Daoy (cell line): ENCODE measurements at regions not wholly inside any gene's neighbourhood (a gene's known extent, or its start where the extent isn't known, plus 50 kb on each side); places are given as distances from the start of the nearest gene placed in this dataset.

Experiments
- DNase-seq: peaks from one replicate; pipeline ENCODE4 v3.0.0-alpha.2; 2015; ENCODE audit warnings: low read depth

DNA sequence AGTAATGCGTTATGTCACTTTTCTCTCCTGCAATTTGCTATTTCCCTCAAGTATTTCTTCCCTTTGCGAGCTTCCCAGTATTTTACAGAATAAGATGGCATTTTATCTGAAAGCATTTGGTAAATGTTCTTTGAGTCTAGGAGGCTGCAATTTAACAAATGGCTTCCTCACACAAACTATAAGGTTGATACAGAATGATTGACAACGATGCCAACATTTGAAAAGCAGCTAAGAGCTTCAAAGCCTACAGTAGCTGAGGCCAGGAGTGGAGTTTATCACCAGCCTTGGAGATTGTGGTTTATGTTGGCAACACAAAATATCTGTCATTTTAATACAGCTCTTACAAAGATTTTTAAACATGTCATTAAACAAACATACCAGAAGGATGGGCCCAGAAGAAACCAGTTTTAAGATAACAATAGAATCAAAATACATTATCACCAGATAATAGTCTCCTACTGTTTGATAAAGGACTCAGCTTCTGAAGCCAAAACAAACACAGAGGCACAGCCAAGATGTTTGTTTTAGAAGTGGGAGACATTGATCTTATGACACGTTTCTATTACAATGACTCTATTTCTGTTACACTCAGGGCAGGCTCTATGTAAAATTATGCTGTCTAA is 711.4 kb upstream of the ACVR2A start:
- DNase-seq, result no peak

DNA sequence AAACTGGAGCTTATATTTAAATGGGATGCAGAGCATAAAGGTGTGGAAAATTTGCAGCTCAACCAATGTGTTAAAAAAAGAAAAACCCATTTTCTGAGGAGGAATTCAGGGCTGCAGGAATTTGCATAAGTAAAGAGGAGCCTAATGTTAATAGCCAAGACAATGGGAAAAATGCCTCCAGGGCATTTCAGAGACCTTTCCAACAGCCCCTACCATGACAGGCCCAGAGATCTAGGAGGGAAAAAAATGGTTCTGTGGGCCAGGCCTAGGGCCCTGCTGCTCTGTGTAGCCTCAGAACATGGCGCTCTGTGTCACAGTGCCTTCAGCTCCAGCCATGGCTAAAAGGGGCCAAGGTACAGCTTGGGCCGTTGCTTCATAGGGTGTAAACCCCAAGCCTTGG is 719.7 kb upstream of the ACVR2A start:
- no peak for DNase-seq

DNA sequence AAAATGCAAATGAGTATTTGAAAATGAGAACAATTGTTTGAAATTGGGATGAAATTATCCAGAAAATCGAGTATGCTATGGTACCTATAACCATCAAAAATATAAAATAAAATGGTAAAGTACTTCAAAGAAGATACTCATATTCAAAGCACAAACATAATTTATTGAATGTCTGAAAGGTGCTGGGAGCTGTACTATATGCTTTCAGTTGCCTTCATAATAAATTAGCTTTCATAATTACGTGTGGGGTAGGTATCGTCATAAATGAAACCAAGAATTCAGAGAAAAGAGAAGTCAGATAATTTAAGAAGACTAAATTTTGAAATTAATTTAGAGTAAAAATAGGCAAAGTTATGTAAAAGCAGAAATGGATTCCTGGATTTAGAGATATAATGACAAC is 721.9 kb upstream of the ACVR2A start:
- DNase-seq, result no peak

- no peak for DNase-seq
Observed at GRCh38 chr2:147110962-147111361, 733.9 kb upstream of the ACVR2A start.

DNA sequence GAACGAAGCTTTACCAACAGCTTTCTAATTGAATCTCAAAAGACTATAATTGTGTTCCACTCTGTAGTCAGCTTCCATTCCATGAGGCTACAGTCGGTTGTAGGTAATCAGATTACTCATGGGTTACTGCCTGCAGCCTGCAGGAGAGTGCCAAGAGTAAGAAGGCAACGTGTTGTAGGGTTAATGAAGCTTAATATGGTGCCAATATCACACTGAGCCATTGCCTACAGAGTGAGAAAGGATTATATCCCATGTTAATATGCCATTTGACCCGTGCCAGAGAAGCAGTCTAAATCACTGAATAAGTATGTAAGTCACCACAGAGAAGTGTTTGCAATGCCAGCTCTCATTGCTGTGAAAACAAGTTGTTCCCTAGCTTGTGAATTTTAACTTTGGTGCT is 734.5 kb upstream of the ACVR2A start:
- DNase-seq, result no peak

DNA sequence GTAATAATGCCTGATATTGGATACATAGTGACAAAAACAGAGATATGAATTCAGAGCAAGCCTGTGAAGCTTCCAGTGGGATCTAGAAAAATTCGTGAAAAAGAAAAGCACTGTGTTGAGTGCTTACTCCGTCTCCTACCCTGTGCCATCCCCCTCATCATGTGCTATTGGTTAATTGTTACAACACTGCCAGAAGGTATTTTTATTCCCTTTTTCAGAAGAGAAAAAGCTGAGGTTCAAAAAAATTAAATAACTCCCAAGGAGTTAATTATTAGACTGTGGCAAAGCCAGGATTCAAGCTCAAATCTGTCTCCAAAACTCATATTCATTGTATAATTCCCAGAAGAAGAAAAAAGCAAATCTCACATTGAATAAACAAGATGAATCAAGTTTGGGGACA is 735.5 kb upstream of the ACVR2A start:
- no peak for DNase-seq

GRCh38 chr2:147108548-147108947 is 736.3 kb upstream of the ACVR2A start:
- DNase-seq, result no peak

- no peak for DNase-seq
Observed at GRCh38 chr2:147101941-147102790, 742.7 kb upstream of the ACVR2A start.

DNA sequence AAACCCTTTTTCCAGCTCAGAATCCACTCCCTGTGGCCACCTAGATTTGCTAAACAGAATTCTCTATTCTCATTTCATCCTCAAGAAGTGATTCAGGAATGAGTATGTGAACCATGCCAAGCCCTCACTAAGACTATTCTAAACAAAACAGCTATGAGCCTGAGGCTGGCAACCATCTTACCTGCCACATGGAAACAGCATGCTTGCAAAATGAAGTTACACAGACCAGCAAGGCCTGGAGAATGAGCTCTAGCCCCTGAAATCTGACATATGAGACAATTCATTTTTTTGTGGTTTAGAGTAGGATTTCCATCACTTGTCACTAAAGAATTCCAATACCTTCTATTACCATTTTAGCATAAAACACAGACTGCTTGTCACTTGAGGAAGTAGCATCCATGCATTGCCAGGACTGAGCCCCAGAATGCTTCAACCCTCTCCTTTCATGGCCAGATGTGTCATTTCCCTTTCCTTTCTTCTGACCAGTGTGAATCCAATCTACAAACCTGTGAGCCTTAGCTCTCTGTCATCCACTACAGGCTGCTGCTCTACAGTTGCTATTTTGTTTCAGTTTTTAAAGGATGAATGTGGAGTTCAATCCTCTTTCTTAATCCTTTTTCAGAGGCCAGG is 744.3 kb upstream of the ACVR2A start:
- no peak for DNase-seq

DNA sequence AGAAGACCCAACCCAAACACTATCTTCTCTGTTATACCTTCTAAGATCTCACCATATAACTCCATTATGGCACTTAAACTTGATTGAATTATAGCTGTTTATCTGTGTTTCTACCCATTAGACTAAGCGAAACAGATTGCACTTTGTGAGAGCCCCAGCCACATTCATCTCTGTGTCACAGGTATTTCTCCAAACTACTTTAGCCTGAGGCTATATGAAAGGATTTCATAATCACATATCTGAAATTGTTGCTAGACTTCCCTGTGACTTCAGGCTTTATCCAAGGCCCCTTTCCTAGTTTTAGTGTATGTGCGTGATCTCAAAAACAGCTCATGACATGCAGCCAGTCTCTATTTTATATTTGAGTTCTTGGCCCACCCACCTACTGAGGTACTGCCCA is 745.0 kb upstream of the ACVR2A start:
- no peak for DNase-seq

GRCh38 chr2:147098940-147099339 is 745.9 kb upstream of the ACVR2A start:
- DNase-seq, result no peak

GRCh38 chr2:147097747-147098146 is 747.1 kb upstream of the ACVR2A start:
- no peak for DNase-seq

GRCh38 chr2:147096671-147097070 is 748.2 kb upstream of the ACVR2A start:
- no peak for DNase-seq

DNA sequence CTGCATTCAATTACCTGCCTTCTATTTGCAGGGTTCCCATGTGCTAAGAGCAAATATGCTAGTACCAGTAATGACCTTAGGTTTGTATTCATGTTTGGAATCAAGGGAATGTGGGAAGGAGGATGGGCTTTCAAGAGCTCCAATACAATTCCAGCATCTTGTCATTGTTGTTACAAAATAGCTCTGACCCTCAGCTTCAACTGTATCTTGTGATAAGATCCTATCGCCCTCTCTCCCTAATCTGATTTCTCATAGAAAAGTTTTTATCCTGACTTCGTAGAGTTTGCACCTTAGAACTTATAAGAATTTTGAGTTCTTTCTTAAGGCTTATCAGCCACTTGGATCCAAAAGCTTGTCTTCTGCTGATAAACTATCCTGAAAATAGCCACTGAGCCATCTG is 749.5 kb upstream of the ACVR2A start:
- DNase-seq, result no peak

GRCh38 chr2:147094077-147094476 is 750.8 kb upstream of the ACVR2A start:
- DNase-seq, result no peak

DNA sequence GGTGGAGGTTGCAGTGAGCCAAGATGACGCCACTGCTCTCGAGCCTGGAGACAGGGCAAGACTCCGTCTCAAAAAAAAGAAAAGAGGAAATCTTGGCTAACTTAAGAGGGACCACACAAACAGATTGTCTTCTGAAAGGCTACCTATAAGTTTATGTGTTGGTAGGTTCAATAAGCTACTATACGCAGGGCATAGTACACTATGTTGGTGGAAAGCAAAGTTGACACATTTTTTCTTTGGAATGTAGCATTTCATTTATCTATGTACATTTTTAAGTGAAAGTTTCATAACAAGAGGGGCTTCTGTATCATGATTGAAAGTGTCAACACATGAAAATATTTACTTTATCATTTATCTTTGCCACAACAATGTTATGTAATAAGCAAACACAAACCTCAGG is 752.6 kb upstream of the ACVR2A start:
- no peak for DNase-seq

DNA sequence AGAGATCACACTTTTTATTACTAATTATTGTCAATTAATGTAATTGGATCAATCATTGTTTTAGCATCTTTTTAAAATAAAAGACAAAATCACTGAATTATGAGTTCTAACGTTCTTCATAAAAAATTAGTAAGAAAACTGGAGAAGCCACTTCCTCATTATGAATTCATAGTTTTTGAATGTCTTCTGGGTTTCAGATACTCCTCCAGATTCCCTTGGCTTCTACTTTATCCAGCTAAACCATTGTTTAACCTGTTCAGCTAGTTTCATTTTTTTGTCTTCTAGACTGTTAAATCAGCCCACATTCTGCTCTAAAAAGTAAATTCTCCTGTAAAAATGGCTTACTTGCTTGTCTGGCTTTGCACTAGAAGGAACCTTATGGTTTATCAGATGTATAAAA is 753.4 kb upstream of the ACVR2A start:
- DNase-seq, result no peak

- no peak for DNase-seq
Observed at GRCh38 chr2:147088871-147089270, 756.0 kb upstream of the ACVR2A start.

DNA sequence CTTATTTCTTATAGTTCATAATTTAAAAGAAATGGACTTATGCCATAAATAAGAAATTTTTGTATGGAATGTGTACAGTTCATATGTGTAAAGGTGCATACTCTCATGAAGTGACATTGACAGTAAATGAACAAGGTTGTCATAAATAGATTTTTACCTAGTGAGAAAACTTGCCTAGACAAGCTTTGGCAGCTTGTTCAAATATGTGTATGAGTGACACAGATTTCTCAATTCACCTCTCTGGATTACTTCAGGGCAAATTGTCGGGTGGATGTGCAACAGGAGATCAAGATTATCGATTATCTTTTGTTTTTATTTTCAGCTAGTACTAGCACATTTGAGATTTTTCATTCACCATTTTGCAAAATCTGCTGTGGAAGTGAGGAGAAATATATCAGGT is 758.1 kb upstream of the ACVR2A start:
- DNase-seq, result no peak

- DNase-seq, result no peak
Observed at GRCh38 chr2:147083664-147084063, 761.2 kb upstream of the ACVR2A start.

DNA sequence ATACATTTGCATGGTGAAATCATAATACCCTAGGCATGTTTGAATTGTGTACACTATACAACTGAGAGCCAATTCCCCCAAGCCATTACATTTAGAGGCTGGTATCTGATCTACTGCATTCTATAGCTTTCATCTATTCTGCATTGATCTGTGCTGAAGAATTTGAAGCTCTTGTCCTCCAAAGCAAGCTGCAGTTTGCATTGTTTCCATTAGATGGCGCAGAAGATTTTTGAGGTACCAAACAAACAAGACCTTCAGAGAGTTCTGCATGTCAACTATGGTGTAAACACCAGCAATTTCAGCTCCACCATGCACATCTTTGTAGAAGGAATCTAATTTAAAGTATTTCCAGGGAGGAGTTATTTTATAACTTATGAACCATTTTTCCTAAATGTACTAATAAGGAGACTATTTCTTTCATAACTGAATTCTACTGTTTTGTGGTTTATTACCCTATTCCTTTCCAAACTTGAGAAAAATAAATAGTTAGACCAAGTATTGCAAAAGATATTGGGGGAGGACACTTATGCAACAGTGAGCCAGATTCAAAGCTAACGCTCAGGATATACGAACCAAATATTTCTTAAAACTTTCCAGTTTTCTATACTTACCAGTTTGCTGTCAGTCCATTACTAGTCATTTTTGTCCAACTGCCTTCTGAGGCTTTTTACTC is 761.8 kb upstream of the ACVR2A start:
- peak; percentile 2 for DNase-seq

DNA sequence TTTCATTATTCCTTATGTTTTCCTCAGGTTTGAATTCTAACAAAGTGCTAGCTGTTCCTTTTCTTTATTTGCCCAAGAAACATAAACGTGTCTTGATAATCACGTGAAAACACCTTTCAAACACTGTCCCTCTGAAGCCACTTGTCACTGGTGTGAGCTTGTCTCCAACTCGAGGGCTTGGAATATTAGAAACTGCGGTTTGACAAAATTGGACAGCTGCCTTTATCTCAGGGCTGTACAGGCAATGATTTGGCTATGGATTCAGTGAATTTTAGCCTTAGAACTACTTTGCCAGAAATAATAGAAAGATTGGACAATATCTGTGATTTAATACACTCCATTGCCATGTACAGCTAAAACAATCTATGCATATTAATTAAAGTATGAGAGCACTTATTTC is 763.0 kb upstream of the ACVR2A start:
- no peak for DNase-seq

DNA sequence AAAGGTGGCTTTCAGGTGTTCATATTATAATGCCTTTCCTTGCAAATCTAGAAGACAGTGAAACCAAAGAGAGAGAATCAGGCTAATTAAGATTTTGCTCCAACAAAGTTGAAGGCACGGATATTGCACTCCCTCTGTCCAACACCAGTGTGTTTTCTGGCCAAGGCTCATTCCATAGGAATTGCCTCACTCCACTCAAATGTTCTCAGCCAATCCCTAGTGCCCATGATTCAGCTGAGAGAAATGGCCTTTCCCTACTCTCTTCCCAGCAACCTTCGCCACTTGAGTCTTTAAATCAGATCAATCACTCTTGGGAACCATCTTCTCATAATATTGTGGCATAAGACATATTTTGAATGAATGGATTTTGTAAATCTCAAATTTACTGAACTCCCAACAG is 768.2 kb upstream of the ACVR2A start:
- no peak for DNase-seq
